ENCODE measurements at regions not wholly inside any gene's neighbourhood (a gene's known extent, or its start where the extent isn't known, plus 50 kb on each side); places are given as distances from the start of the nearest gene placed in this dataset.

- DNase-seq (ENCODE audit: low read depth in 2 of 2) = no peak
Measured at GRCh38 chr4:24244663-24245490, 339.5 kb downstream of the DHX15 start.

DNA sequence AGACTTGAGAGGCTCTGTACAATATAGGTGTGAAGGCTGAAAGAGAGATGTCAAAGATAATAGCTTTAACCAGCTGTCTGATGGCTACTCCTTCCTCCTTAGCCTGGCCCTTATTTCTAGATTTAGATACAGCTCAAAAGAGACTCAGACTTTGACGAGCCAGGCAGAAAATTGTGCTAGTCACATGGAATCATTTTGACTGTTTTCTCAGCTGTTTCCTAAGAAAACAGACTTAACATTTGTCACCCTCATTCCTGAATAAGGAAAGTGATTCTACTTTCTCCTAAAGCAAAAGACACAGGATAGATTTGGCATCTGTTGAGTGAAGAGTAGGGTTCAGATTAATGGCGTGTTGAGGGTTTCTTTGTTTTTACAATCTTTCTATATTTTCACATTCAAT is 340.7 kb downstream of the DHX15 start:
- no peak for DNase-seq (ENCODE audit: low read depth in 2 of 2)

- no peak for DNase-seq (ENCODE audit: low read depth in 2 of 2)
Measured at GRCh38 chr4:24241511-24241910, 342.8 kb downstream of the DHX15 start.

- no peak for DNase-seq (ENCODE audit: low read depth in 2 of 2)
Measured at GRCh38 chr4:24240655-24241054, 343.7 kb downstream of the DHX15 start.

GRCh38 chr4:24237709-24238108 is 346.6 kb downstream of the DHX15 start:
- no peak for DNase-seq (ENCODE audit: low read depth in 2 of 2)

DNA sequence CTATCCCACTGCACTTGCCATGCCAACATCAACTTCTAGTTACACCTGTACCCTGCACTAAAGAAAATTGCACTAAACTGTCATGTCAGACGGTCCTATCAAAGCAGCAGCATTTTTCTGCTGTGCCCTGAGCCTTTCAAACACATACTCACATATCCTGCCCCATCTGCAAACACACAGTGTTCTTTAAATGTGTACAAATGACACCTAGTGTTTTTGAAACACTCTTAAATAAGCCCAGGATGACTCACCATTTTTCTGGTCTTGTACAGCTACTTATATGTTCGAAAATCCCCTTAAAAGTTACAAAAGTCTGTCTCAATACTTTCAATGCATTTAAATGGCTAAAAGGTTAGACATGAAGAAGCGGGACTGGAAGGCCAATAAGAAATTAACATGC is 346.7 kb upstream of the PPARGC1A start:
- no peak for DNase-seq (ENCODE audit: low read depth in 2 of 2)

- no peak for DNase-seq (ENCODE audit: low read depth in 2 of 2)
Measured at GRCh38 chr4:24236120-24236519, 346.3 kb upstream of the PPARGC1A start.

DNA sequence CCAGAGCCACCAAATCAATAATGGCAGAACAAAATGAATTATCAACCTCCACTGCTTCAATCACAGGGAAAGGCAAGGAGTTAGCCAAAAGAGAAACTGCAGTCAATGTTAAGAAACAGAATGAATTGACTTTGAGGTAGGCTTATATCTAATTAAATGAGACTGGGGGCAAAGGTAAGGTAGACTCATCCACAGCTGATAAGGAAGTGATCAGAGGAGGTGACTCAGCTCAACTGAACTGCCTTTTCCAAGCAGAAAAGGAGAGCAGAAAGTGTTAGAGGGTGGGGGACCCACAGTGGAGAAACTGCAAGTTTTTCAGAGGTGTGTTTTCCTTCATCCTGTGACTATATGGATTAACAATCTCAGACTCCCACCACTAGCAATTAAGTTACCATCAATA is 345.8 kb upstream of the PPARGC1A start:
- no peak for DNase-seq (ENCODE audit: low read depth in 2 of 2)

- DNase-seq (ENCODE audit: low read depth in 2 of 2) = no peak
Measured at GRCh38 chr4:24234288-24234848, 344.5 kb upstream of the PPARGC1A start.

- no peak for DNase-seq (ENCODE audit: low read depth in 2 of 2)
Measured at GRCh38 chr4:24230955-24231354, 341.1 kb upstream of the PPARGC1A start.

GRCh38 chr4:24229978-24230377 is 340.1 kb upstream of the PPARGC1A start:
- no peak for DNase-seq (ENCODE audit: low read depth in 2 of 2)

DNA sequence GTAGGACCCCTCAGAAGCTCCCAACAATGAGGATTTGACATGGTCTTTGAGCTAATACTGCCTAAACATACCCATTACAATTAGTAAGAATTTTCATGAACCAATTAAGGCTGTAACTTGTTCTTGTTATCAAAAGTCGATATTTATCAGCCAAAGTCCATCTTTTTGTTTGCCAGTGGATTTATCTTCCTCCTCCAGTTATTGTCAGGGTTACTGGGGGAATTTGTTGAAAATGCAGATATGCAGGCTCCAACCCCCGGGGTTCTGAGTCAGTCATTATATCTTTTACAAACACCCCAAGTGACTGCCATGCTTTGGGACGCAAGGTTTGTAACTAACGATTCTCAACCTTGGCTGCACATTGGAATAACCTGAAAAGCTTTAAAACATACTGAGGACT is 338.8 kb upstream of the PPARGC1A start:
- no peak for DNase-seq (ENCODE audit: low read depth in 2 of 2)

DNA sequence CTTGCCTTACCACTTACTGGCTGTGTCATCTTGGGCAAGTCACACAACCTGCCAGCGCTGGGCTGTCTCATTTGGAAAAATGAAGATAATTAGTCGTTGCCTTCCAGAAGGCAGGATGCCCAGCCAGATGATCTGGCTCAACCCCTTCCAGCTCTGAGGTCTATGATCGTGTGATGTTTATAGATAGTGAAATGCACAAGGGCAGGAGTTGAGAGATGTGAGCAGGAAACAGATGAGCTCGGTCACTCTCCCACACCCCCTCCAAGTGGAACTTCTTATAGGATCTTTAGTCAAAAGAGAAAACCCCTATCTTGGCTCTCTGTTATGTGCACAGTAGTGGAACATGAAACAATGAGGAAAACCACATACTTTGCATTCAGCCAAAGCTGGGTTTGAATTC is 336.8 kb upstream of the PPARGC1A start:
- no peak for DNase-seq (ENCODE audit: low read depth in 2 of 2)

DNA sequence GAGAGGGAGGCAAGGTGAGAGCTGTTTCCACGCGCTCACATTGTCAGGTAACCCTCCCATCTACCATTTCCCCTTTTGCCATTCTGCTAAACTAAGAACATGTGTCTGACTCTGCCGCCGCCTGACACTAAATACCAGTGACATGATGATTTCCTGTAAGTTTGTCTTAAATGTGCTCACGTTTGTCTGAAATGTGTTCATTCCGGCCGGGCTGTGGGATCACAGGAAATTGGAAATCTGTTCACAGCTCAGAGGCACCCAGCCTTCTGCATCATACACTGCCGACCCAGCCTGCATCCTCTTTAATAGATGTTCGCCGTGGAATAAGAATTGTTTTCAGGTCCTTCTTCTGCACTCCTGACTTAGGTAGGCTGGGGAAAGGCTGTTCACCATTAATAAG is 336.2 kb upstream of the PPARGC1A start:
- DNase-seq (ENCODE audit: low read depth in 2 of 2) = no peak

DNA sequence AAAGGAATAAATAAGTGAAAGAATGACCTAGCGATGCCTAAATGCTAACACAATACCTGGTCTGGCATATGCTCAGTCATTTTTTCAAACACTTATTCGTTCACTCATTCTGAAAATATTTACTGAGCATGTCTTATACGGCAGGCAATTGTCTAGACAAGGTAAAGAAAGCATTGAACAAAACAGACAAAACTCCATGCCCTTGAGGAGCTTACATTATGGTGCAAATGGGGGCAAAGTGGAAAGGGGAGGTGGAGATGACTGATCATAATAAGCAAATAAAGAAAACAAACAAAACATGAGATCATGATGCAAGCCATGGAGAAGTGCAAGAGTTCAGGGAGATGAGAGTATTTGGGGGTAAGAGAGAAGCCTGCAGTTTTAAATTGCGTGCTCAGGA is 334.6 kb upstream of the PPARGC1A start:
- DNase-seq (ENCODE audit: low read depth in 2 of 2) = no peak

DNA sequence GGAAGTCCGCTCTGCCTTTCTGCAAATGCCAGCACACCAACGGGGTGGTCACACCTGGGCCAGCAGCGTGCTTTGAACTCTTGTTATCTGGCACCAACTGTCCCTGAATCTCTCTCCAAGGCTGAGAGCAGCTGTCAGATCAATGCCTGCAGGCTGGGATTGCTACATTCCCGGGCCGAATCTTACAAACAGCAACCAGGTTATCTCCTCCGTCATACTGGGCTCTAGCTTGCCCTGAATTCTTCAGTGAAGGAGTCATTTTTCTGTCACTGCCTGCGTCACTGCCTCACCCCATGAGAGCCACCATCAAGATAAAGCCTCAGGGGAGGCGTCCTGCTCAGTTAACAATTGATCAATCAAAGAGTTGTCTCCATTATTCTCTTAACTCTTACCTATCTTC is 329.4 kb upstream of the PPARGC1A start:
- DNase-seq (ENCODE audit: low read depth in 2 of 2) = no peak

DNA sequence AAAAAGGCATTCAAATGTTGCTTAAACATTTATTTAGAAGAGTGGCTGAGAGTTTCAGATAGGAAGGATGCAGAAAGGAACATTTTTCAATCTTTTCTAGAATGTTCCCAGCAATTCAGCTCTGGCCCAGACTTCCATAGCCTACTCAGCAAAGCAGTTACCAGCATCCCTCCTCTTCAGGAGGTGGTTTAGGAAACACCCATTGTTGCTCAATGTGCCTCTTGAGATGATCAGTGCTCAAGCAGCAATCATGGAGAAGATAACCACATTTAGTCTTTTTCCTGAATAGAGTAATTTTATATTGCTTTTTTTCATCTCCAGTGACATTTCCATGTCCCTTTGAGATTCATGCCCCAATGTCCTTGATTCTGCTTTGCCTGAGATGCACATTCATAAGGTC is 328.7 kb upstream of the PPARGC1A start:
- no peak for DNase-seq (ENCODE audit: low read depth in 2 of 2)

- DNase-seq (ENCODE audit: low read depth in 2 of 2) = no peak
Measured at GRCh38 chr4:24214796-24215195, 324.9 kb upstream of the PPARGC1A start.

DNA sequence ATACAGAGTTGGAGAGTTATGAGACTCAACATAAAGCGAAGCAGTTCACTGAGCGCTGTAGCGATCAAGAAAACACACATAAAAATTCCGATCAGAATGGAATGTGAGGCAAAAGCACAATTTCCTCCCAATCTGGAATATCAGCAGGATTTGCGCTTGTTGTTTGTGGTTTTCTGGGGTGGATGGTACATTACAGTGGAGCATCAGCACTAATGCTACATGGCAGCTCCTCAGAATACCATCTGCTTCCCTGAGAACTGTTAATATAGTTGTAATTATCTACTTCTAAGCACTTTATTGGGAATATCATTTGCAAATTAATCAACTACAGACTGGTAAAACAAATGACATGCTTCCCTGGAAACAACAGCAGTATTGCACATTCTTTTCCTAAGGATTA is 324.1 kb upstream of the PPARGC1A start:
- DNase-seq (ENCODE audit: low read depth in 2 of 2) = no peak

GRCh38 chr4:24212642-24213041 is 322.8 kb upstream of the PPARGC1A start:
- DNase-seq (ENCODE audit: low read depth in 2 of 2) = no peak

DNA sequence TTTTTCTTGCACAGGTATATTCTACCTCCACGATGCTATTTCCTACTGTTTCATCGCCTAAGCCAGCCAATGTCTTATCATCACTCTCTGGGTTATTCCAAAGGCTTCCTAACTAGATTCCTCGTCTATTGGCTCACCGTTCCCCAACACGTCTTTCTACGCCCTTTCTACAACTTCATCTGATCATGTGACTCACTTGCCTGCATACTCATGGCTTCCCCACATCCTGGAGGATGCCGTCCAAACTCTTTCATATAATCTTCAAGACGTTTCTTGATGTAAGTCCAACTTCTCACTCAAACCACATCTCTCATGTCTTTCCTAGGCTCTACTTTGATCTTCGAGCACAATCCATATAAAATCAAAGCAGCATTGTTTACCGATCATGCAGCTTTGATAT is 322.0 kb upstream of the PPARGC1A start:
- DNase-seq (ENCODE audit: low read depth in 2 of 2) = no peak

- peak; percentile 54 to 58 for DNase-seq (ENCODE audit: low read depth in 2 of 2)
Measured at GRCh38 chr4:24210332-24210902, 320.6 kb upstream of the PPARGC1A start.

- DNase-seq (ENCODE audit: low read depth in 2 of 2) = no peak
Measured at GRCh38 chr4:24209906-24210305, 320.1 kb upstream of the PPARGC1A start.

Data from fibroblast of skin of left biceps (primary cell).